ENCODE measurements at regions not wholly inside any gene's neighbourhood (a gene's known extent, or its start where the extent isn't known, plus 50 kb on each side); places are given as distances from the start of the nearest gene placed in this dataset.

DNA sequence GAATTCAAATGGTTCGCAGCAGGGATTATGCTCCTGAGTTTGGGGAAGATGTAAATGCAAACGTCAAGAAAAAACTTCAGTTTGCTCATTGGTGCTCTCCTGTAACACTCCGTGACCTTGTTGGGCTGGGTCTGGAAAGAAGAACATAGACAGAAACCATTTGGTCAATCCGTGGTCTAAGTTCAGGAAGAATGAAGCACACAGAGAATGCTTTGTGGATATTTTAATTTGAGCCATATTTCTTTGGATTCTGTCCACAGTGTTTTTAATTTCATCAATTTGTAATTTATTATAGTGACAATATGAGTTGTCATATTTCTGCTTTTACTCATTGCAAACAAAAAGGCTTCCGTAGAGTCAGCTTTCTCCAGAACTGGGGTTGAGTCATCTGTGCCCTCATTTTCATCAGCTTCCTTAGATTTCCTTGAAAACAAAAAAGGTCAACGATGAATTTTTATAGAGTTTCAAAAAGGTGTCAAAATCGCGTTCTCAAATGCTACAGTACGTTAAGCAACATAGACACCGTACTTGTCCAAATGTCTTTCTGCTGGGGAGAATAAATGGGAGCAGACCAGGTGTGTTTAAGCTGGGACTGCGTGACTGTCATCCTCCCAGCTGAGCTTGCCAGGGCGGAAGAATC, 606.4 kb downstream of the RNF144A start:
- Mint-ChIP-seq H3K4me1 (ENCODE audit: unreplicated experiment) (no peaks in the 10 kb centered on the region), H3K9me3 (peaks cover 8% of the 10 kb centered on the region), H3K36me3 (no peaks in the 10 kb centered on the region), H3K4me3 (no peak overlapping the region), H3K27ac (no peak overlapping the region), H3K27me3 (peaks cover 10% of the 10 kb centered on the region)
- no peak for DNase-seq (ENCODE audit: extremely low spot score, unreplicated experiment)
- TF ChIP-seq, protein P1, sequence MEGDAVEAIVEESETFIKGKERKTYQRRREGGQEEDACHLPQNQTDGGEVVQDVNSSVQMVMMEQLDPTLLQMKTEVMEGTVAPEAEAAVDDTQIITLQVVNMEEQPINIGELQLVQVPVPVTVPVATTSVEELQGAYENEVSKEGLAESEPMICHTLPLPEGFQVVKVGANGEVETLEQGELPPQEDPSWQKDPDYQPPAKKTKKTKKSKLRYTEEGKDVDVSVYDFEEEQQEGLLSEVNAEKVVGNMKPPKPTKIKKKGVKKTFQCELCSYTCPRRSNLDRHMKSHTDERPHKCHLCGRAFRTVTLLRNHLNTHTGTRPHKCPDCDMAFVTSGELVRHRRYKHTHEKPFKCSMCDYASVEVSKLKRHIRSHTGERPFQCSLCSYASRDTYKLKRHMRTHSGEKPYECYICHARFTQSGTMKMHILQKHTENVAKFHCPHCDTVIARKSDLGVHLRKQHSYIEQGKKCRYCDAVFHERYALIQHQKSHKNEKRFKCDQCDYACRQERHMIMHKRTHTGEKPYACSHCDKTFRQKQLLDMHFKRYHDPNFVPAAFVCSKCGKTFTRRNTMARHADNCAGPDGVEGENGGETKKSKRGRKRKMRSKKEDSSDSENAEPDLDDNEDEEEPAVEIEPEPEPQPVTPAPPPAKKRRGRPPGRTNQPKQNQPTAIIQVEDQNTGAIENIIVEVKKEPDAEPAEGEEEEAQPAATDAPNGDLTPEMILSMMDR (conservative IDR thresholded peaks at IDR 0.05): no peak

- H3K27me3 Mint-ChIP-seq: peaks cover 12% of the 10 kb centered on the region
- peaks cover 14% of the 10 kb centered on the region for H3K9me3 Mint-ChIP-seq
- DNase-seq (ENCODE audit: extremely low spot score, unreplicated experiment): no peak
- no peaks in the 10 kb centered on the region for H3K36me3 Mint-ChIP-seq
- H3K4me3 Mint-ChIP-seq: no peak overlapping the region
- H3K4me1 Mint-ChIP-seq (ENCODE audit: unreplicated experiment): no peaks in the 10 kb centered on the region
- TF ChIP-seq, protein P1 (conservative IDR thresholded peaks at IDR 0.05): no peak
- H3K27ac Mint-ChIP-seq: no peak overlapping the region
Observed at GRCh38 chr2:7524195-7524594, 607.0 kb downstream of the RNF144A start.

- peaks cover 10% of the 10 kb centered on the region for H3K27me3 Mint-ChIP-seq
- no peak overlapping the region for H3K27ac Mint-ChIP-seq
- TF ChIP-seq, protein P1 (conservative IDR thresholded peaks at IDR 0.05): no peak
- DNase-seq (ENCODE audit: extremely low spot score, unreplicated experiment): no peak
- no peaks in the 10 kb centered on the region for H3K4me1 Mint-ChIP-seq (ENCODE audit: unreplicated experiment)
- H3K36me3 Mint-ChIP-seq: no peaks in the 10 kb centered on the region
- peaks cover 17% of the 10 kb centered on the region for H3K9me3 Mint-ChIP-seq
- no peak overlapping the region for H3K4me3 Mint-ChIP-seq
Observed at GRCh38 chr2:7525746-7526145, 608.5 kb downstream of the RNF144A start.

DNA sequence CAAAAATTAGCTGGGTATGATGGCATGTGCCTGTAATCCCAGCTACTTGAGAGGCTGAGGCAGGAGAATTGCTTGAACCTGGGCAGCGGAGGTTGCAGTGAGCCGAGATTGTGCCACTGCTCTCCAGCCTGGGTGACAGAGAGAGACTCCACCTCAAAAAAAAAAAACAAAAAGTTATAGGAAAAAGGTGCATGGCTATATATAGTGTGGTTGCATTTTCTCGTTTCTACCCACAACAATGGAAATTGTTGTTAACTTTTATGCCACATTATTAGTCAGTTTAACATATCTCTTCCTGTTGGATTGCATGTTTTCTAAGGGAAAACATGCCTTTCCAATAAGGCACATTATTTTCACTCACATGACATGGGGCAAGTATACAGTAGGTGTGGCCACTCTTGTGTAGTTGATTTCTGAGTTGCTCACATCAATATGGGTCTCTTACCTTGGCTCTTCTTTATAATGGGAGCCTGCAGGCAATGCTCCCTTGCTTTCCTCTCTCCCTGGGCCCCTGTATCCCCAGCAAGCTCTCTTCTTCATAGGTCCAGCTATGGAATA, 610.0 kb downstream of the RNF144A start:
- peaks cover 24% of the 10 kb centered on the region for H3K9me3 Mint-ChIP-seq

DNA sequence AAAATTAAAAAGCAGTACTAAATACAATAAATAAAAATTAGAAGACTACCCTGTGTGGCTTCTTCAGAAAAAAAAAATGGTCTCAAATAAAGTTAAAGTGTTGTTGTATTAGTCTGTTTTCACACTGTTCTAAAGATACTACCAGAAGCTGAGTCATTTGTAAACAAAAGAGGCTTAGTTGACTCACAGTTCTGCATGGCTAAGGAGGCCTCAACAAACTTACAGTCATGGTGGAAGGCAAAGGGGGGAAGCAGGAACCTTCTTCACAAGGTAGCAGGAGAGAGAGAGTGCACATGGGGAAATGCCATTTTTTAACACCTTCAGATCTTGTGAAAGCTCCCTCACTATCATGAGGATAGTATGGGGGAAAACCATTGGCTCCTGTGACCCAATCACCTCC, 612.8 kb downstream of the RNF144A start:
- DNase-seq (ENCODE audit: extremely low spot score, unreplicated experiment): no peak
- Mint-ChIP-seq H3K27me3 (peaks cover 7% of the 10 kb centered on the region), H3K9me3 (peaks cover 24% of the 10 kb centered on the region), H3K27ac (no peak overlapping the region), H3K4me1 (ENCODE audit: unreplicated experiment) (no peaks in the 10 kb centered on the region), H3K36me3 (no peaks in the 10 kb centered on the region), H3K4me3 (no peak overlapping the region)
- TF ChIP-seq, protein P1 (conservative IDR thresholded peaks at IDR 0.05): no peak

More for the DNA sequence above, 610.0 kb downstream of the RNF144A start:
- DNase-seq (ENCODE audit: extremely low spot score, unreplicated experiment): no peak
- Mint-ChIP-seq H3K4me1 (ENCODE audit: unreplicated experiment) (no peaks in the 10 kb centered on the region), H3K36me3 (no peaks in the 10 kb centered on the region), H3K27me3 (peaks cover 10% of the 10 kb centered on the region), H3K27ac (no peak overlapping the region), H3K4me3 (no peak overlapping the region)
- TF ChIP-seq, protein P1 (conservative IDR thresholded peaks at IDR 0.05): no peak

All from type B pancreatic cell (in vitro differentiated cells).